Gastroesophageal sphincter (tissue), 3 donors: ENCODE measurements at regions not wholly inside any gene's neighbourhood (a gene's known extent, or its start where the extent isn't known, plus 50 kb on each side); places are given as distances from the start of the nearest gene placed in this dataset.

Source experiments
- EP300 ChIP-seq: sonication (generic); formaldehyde crosslinking; IDR thresholded peaks from one replicate; pipeline ENCODE4 v1.6.1; 2017; ENCODE audit warnings: antibody characterized with exemption, mild to moderate bottlenecking
- POLR2A ChIP-seq, 2 donors: fragments of 450-650 bp; IDR thresholded peaks; one replicate each; pipeline ENCODE4 v1.6.1; 2017; ENCODE audit warnings: antibody characterized with exemption in 2 of 2, mild to moderate bottlenecking in 2 of 2, moderate library complexity in 1 of 2
- TF ChIP-seq, protein P1 (sequence below), 4 experiments: fragments of 200-600 bp in 2 of 4; fragments of 450-650 bp in 2 of 4; sonication (generic) in 1 of 4; IDR thresholded peaks; one replicate each; pipeline ENCODE4 v1.5.1; 2017 to 2019; ENCODE audit warnings: antibody characterized with exemption in 4 of 4, mild to moderate bottlenecking in 2 of 4, moderate library complexity in 2 of 4

DNA sequence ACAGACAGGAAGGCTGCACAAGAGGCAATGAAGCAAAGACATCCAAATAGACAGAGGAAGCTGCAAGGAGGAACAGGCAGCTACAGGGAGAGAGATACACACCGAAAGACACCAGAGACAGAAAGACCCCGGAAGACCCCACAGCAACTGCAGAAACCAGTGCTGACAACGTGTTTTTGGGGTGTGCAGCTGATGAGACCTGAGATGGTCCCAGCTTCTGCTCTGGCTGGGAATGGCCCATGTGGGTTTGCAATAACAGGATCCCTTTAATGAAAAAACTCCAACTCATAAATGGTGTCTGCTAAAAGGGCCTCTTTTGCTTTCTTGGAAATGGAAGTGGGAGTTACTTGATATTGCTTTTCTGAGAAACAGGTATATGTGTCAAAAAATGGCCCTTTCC, 101.5 kb upstream of the CDH11 start:
- TF ChIP-seq, protein P1, sequence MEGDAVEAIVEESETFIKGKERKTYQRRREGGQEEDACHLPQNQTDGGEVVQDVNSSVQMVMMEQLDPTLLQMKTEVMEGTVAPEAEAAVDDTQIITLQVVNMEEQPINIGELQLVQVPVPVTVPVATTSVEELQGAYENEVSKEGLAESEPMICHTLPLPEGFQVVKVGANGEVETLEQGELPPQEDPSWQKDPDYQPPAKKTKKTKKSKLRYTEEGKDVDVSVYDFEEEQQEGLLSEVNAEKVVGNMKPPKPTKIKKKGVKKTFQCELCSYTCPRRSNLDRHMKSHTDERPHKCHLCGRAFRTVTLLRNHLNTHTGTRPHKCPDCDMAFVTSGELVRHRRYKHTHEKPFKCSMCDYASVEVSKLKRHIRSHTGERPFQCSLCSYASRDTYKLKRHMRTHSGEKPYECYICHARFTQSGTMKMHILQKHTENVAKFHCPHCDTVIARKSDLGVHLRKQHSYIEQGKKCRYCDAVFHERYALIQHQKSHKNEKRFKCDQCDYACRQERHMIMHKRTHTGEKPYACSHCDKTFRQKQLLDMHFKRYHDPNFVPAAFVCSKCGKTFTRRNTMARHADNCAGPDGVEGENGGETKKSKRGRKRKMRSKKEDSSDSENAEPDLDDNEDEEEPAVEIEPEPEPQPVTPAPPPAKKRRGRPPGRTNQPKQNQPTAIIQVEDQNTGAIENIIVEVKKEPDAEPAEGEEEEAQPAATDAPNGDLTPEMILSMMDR (IDR thresholded peaks at IDR 0.05): no peak
- TF ChIP-seq POLR2A (IDR thresholded peaks at IDR 0.05) (no peak), EP300 (no peak)
